ENCODE measurements at regions not wholly inside any gene's neighbourhood (a gene's known extent, or its start where the extent isn't known, plus 50 kb on each side); places are given as distances from the start of the nearest gene placed in this dataset.

GRCh38 chr13:65855242-65855805 is 1374.8 kb downstream of the PCDH9 start:
- TF ChIP-seq CTCF (IDR thresholded peaks at IDR 0.05; ENCODE audit: extremely low read depth in 1 of 2, insufficient read depth in 1 of 2, low read depth in 1 of 2, low read length in 2 of 2) (no peak), GATA2 (IDR thresholded peaks at IDR 0.05; ENCODE audit: insufficient read depth, insufficient read length, low read depth, low read length) (no peak), EZH2 (IDR thresholded peaks at IDR 0.05; ENCODE audit: borderline replicate concordance, low read depth, low read length, severe bottlenecking) (no peak)

All from endothelial cell of umbilical vein (primary cell).